ENCODE measurements at regions not wholly inside any gene's neighbourhood (a gene's known extent, or its start where the extent isn't known, plus 50 kb on each side); places are given as distances from the start of the nearest gene placed in this dataset.

DNA sequence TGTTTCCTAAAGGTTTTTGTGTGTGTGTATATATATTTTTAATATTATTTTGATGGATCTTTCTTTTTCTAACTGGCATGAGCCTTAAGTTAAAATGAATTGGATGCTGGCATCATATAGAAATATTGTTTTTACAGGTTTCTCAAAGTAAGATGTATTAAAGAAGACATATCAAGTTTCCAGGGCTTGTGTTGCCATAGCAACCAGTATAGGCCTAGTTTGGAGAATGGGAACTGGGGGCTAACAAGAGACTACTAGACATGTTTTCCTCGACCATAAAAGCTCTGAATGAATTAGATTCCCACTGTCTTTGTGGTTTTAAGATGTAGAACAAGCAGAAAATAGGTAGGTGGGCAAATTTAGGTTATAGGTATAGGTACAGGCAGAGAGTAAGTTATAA, 771.4 kb downstream of the TUSC7 start:
- TF ChIP-seq POLR2A (IDR thresholded peaks at IDR 0.05; ENCODE audit: extremely low read depth, insufficient read length) (no peak), CTCF (IDR thresholded peaks at IDR 0.05; ENCODE audit: low read depth, low read length) (no peak), MYC (IDR thresholded peaks at IDR 0.05; ENCODE audit: low read depth, low read length) (no peak)
- TF ChIP-seq, protein P1, sequence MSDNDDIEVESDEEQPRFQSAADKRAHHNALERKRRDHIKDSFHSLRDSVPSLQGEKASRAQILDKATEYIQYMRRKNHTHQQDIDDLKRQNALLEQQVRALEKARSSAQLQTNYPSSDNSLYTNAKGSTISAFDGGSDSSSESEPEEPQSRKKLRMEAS (IDR thresholded peaks at IDR 0.05; ENCODE audit: low read depth, low read length) = no peak
